DND-41 (cell line): ENCODE measurements at regions not wholly inside any gene's neighbourhood (a gene's known extent, or its start where the extent isn't known, plus 50 kb on each side); places are given as distances from the start of the nearest gene placed in this dataset.

Source experiments
- CTCF ChIP-seq: IDR thresholded peaks from 2 replicates; pipeline ENCODE4 v1.5.1; 2012; ENCODE audit warnings: borderline replicate concordance, low read length, moderate library complexity, mild to moderate bottlenecking; ENCODE audit not compliant: poor library complexity, severe bottlenecking; ENCODE audit errors: extremely low read depth
- EZH2 ChIP-seq: IDR thresholded peaks from 3 replicates; pipeline ENCODE4 v1.6.1; 2012; ENCODE audit warnings: borderline replicate concordance, low read depth, mild to moderate bottlenecking, moderate library complexity, low read length, inconsistent platforms; ENCODE audit not compliant: severe bottlenecking

- no peak for TF ChIP-seq CTCF
- TF ChIP-seq EZH2 = no peak
Observed at GRCh38 chr10:64234489-64234888, 713.3 kb downstream of the REEP3 start.
